ENCODE measurements at regions not wholly inside any gene's neighbourhood (a gene's known extent, or its start where the extent isn't known, plus 50 kb on each side); places are given as distances from the start of the nearest gene placed in this dataset.

DNA sequence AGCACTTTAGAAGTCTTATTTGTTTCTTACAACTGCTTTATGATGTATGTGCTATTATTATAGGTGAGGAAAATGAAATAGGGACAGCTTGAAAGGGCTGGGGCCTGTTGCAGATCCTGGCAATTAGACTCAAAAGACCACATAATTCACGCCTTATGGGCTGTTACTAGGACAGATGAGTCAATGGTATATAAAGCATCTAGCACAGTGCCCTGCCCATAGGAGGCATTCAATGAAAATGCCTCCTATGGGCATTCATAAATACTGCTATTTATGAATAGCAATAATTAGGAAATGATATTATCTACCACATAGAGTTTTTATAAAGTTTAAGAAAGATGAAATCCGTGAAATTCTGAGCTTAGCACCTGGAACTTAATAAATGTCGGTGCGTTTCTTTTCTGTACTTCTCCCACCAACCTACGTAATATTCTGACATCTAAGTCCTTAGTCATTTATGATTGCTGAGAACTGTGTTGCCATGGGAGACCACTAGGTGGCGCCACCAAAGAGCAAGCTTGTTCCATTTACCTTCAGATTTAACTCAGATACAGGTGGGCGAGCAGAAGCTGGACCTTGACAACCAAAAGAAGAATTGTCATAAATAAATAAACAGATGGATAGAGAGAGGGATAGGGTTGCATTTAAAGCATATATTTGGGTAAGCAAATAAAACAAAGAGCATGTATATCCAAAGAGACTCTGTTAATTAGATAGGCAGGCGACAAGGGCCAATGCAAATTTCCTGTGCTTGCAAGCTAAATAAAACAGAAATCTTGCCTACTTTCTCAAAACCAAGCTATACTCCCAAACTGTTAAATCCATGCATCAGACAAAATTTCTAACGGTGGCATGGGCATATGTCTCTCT lies 699.9 kb downstream of the INHBA start:
- TF ChIP-seq, protein P1, sequence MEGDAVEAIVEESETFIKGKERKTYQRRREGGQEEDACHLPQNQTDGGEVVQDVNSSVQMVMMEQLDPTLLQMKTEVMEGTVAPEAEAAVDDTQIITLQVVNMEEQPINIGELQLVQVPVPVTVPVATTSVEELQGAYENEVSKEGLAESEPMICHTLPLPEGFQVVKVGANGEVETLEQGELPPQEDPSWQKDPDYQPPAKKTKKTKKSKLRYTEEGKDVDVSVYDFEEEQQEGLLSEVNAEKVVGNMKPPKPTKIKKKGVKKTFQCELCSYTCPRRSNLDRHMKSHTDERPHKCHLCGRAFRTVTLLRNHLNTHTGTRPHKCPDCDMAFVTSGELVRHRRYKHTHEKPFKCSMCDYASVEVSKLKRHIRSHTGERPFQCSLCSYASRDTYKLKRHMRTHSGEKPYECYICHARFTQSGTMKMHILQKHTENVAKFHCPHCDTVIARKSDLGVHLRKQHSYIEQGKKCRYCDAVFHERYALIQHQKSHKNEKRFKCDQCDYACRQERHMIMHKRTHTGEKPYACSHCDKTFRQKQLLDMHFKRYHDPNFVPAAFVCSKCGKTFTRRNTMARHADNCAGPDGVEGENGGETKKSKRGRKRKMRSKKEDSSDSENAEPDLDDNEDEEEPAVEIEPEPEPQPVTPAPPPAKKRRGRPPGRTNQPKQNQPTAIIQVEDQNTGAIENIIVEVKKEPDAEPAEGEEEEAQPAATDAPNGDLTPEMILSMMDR (IDR thresholded peaks at IDR 0.05; ENCODE audit: low read depth, low read length, missing input control), result peak; percentile 74
- TF ChIP-seq, protein P2, sequence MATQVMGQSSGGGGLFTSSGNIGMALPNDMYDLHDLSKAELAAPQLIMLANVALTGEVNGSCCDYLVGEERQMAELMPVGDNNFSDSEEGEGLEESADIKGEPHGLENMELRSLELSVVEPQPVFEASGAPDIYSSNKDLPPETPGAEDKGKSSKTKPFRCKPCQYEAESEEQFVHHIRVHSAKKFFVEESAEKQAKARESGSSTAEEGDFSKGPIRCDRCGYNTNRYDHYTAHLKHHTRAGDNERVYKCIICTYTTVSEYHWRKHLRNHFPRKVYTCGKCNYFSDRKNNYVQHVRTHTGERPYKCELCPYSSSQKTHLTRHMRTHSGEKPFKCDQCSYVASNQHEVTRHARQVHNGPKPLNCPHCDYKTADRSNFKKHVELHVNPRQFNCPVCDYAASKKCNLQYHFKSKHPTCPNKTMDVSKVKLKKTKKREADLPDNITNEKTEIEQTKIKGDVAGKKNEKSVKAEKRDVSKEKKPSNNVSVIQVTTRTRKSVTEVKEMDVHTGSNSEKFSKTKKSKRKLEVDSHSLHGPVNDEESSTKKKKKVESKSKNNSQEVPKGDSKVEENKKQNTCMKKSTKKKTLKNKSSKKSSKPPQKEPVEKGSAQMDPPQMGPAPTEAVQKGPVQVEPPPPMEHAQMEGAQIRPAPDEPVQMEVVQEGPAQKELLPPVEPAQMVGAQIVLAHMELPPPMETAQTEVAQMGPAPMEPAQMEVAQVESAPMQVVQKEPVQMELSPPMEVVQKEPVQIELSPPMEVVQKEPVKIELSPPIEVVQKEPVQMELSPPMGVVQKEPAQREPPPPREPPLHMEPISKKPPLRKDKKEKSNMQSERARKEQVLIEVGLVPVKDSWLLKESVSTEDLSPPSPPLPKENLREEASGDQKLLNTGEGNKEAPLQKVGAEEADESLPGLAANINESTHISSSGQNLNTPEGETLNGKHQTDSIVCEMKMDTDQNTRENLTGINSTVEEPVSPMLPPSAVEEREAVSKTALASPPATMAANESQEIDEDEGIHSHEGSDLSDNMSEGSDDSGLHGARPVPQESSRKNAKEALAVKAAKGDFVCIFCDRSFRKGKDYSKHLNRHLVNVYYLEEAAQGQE (IDR thresholded peaks at IDR 0.05), result no peak
- no peak for TF ChIP-seq HNF4A (conservative IDR thresholded peaks at IDR 0.05)
- TF ChIP-seq GABPA (IDR thresholded peaks at IDR 0.05 in 1 of 2, conservative IDR thresholded peaks at IDR 0.05 in 1 of 2), result no peak

All from liver (tissue), 3 donors.